Transverse colon (tissue), 4 donors: ENCODE measurements at regions not wholly inside any gene's neighbourhood (a gene's known extent, or its start where the extent isn't known, plus 50 kb on each side); places are given as distances from the start of the nearest gene placed in this dataset.

Experiments used
- DNase-seq: peaks from one replicate; pipeline ENCODE4 v3.0.0-alpha.2; 2019
- H3K27ac ChIP-seq, 4 donors: fragments of 200-600 bp; sonication (generic); 2 replicates each; pipeline ENCODE4 v1.5.1; 2016 to 2018; ENCODE audit warnings: inconsistent platforms in 4 of 4
- H3K27me3 ChIP-seq: fragments of 200-600 bp; sonication (generic); 2 replicates; pipeline ENCODE4 v1.5.1; 2017; ENCODE audit warnings: inconsistent platforms
- H3K36me3 ChIP-seq, 4 donors: fragments of 200-600 bp; sonication (generic); 2 replicates each; pipeline ENCODE4 v1.5.1; 2017 to 2019; ENCODE audit warnings: inconsistent platforms in 4 of 4
- H3K4me1 ChIP-seq, 4 donors: fragments of 200-600 bp; sonication (generic); 2 replicates each; pipeline ENCODE4 v1.5.1; 2017 to 2020; ENCODE audit warnings: inconsistent platforms in 4 of 4
- H3K4me3 ChIP-seq, 4 donors: fragments of 200-600 bp; sonication (generic); 1 replicate in 1 of 4; 2 replicates in 3 of 4; pipeline versions ENCODE4 v1.5.1 to v1.6.1; 2017 to 2019; ENCODE audit warnings: inconsistent platforms in 4 of 4
- H3K9me3 ChIP-seq, 2 donors: fragments of 200-600 bp; sonication (generic); 2 replicates each; pipeline ENCODE4 v1.5.1; 2017 to 2019; ENCODE audit warnings: inconsistent platforms in 2 of 2
- EP300 ChIP-seq: sonication (generic); formaldehyde crosslinking; IDR thresholded peaks from one replicate; pipeline ENCODE4 v1.6.1; 2017; ENCODE audit warnings: antibody characterized with exemption, low read depth
- POLR2A ChIP-seq: fragments of 450-650 bp; IDR thresholded peaks from one replicate; pipeline ENCODE4 v1.6.1; 2016; ENCODE audit warnings: antibody characterized with exemption, mild to moderate bottlenecking, moderate library complexity
- POLR2AphosphoS5 ChIP-seq, 3 donors: sonication (generic); formaldehyde crosslinking; IDR thresholded peaks; one replicate each; pipeline ENCODE4 v1.6.1; 2016; ENCODE audit warnings: antibody characterized with exemption in 3 of 3
- WGBS, 2 donors: methylation state at CpG; one replicate each; pipeline ENCODE4 v1.1.5; 2018; ENCODE audit warnings: low coverage in 1 of 2; 5-methylcytosine and 5-hydroxymethylcytosine counted together
- in situ Hi-C, 4 donors: fragments of 200-750 bp; cut with MboI; loops; one replicate each; pipeline versions ENCODE4 v1.15.0 to v1.15.1; 2017; ENCODE audit warnings: low sequenced_read_pairs in 3 of 4, low pct_ligation_motif_present in 1 of 4, low pct_unique_long_range_greater_than_20kb in 1 of 4
- intact Hi-C: fragments of 100-400 bp; cut with DNase I; formaldehyde crosslinking; loops from one replicate; pipeline ENCODE4 v1.15.1; 2023; ENCODE audit warnings: low total_unique reads
- TF ChIP-seq, protein P1 (sequence below), 5 experiments: fragments of 200-600 bp in 3 of 5; fragments of 450-650 bp in 2 of 5; sonication (generic) in 3 of 5; IDR thresholded peaks; 1 replicate in 2 of 5; 2 replicates in 3 of 5; pipeline ENCODE4 v1.5.1; 2016 to 2017; ENCODE audit warnings: antibody characterized with exemption in 5 of 5, inconsistent platforms in 3 of 5, mild to moderate bottlenecking in 2 of 5, moderate library complexity in 1 of 5

- in situ Hi-C loops = no loop called here
- no peak for TF ChIP-seq POLR2AphosphoS5 (IDR thresholded peaks at IDR 0.05)
- no peak for TF ChIP-seq POLR2A
- TF ChIP-seq EP300 = no peak
- TF ChIP-seq, protein P1, sequence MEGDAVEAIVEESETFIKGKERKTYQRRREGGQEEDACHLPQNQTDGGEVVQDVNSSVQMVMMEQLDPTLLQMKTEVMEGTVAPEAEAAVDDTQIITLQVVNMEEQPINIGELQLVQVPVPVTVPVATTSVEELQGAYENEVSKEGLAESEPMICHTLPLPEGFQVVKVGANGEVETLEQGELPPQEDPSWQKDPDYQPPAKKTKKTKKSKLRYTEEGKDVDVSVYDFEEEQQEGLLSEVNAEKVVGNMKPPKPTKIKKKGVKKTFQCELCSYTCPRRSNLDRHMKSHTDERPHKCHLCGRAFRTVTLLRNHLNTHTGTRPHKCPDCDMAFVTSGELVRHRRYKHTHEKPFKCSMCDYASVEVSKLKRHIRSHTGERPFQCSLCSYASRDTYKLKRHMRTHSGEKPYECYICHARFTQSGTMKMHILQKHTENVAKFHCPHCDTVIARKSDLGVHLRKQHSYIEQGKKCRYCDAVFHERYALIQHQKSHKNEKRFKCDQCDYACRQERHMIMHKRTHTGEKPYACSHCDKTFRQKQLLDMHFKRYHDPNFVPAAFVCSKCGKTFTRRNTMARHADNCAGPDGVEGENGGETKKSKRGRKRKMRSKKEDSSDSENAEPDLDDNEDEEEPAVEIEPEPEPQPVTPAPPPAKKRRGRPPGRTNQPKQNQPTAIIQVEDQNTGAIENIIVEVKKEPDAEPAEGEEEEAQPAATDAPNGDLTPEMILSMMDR (IDR thresholded peaks at IDR 0.05) = no peak
- peaks cover 0 to 4% (median 0%) of the 10 kb centered on the region in 4 donors for H3K4me1 ChIP-seq
- WGBS, 2 donors = 84 to 100% methylated on average over 1 to 2 of the region's 2 CpGs
- no peak overlapping the region for H3K4me3 ChIP-seq
- intact Hi-C loops = no loop called here
- H3K9me3 ChIP-seq = no peaks in the 10 kb centered on the region
- H3K27me3 ChIP-seq = no peaks in the 10 kb centered on the region
- H3K27ac ChIP-seq = no peak overlapping the region
- DNase-seq = no peak
- no peaks in the 10 kb centered on the region for H3K36me3 ChIP-seq
These were observed 74.1 kb upstream of the TINAGL1 start for GRCh38 chr1:31502253-31502652.

DNA sequence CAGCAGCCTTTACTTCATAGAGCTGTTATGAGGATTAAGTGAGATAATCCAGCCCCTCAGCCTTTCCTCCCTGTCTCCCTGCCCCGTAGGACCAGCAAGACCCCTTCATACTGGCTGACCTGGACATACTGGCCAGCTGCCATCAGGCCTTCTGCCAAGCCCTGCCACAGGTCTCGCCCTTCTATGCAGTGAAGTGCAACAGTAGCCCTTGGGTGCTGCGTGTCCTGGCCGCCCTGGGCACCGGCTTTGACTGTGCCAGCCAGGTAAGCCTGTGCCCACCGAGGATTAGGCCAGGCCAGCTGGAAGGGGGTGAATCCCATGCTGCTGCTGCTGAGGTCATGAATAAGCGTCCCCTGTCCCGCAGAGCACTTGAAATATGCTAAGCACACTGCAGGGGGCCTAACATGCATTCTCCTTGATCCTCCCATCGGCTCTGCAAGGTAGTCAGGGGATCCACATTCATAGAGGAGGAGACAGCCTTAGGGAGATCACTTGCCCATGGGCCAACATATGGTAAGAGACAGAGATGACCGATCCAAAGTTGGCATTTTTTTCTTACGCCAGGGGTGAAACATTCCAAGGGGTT is 73.3 kb upstream of the TINAGL1 start:
- H3K27me3 ChIP-seq = no peaks in the 10 kb centered on the region
- H3K36me3 ChIP-seq = no peaks in the 10 kb centered on the region
- intact Hi-C loops = no loop called here
- in situ Hi-C loops = no loop called here
- DNase-seq = no peak
- peaks cover 0 to 4% (median 0%) of the 10 kb centered on the region in 4 donors for H3K4me1 ChIP-seq
- WGBS, 2 donors = 80% methylated on average over 1 to 11 of the region's 11 CpGs
- no peak overlapping the region for H3K4me3 ChIP-seq
- H3K27ac ChIP-seq = no peak overlapping the region
- TF ChIP-seq, protein P1 (IDR thresholded peaks at IDR 0.05) = no peak
- TF ChIP-seq EP300 (no peak), POLR2A (no peak), POLR2AphosphoS5 (IDR thresholded peaks at IDR 0.05) (no peak)
- H3K9me3 ChIP-seq = no peaks in the 10 kb centered on the region

GRCh38 chr1:31503570-31503969 is 72.7 kb upstream of the TINAGL1 start:
- no peaks in the 10 kb centered on the region for H3K27me3 ChIP-seq
- H3K36me3 ChIP-seq = no peaks in the 10 kb centered on the region
- no peak overlapping the region for H3K27ac ChIP-seq
- peaks cover 0 to 4% (median 0%) of the 10 kb centered on the region in 4 donors for H3K4me1 ChIP-seq
- in situ Hi-C loops = no loop called here
- TF ChIP-seq POLR2A (no peak), EP300 (no peak), POLR2AphosphoS5 (IDR thresholded peaks at IDR 0.05) (no peak)
- TF ChIP-seq, protein P1 (IDR thresholded peaks at IDR 0.05) = no peak
- intact Hi-C loops = no loop called here
- H3K4me3 ChIP-seq = no peak overlapping the region
- H3K9me3 ChIP-seq = no peaks in the 10 kb centered on the region
- 72 to 94% methylated on average over 2 to 4 of the region's 4 CpGs for WGBS, 2 donors
- no peak for DNase-seq

- no peak for DNase-seq
- intact Hi-C loops = no loop called here
These were observed 72.3 kb upstream of the TINAGL1 start for GRCh38 chr1:31504001-31504400.

More at GRCh38 chr1:31504001-31504400, 72.3 kb upstream of the TINAGL1 start:
- Histone ChIP-seq H3K27me3 (no peaks in the 10 kb centered on the region), H3K9me3 (no peaks in the 10 kb centered on the region), H3K27ac (no peak overlapping the region), H3K36me3 (no peaks in the 10 kb centered on the region), H3K4me1 (peaks cover 0 to 7% (median 0%) of the 10 kb centered on the region in 4 donors), H3K4me3 (no peak overlapping the region)
- no peak for TF ChIP-seq POLR2A
- 68% methylated on average over 8 of the region's 8 CpGs; no CpG with 5 or more reads in 1 of the 2 donors for WGBS, 2 donors
- in situ Hi-C loops = no loop called here
